WTC11 (cell line): ENCODE measurements at regions not wholly inside any gene's neighbourhood (a gene's known extent, or its start where the extent isn't known, plus 50 kb on each side); places are given as distances from the start of the nearest gene placed in this dataset.

Experiments
- ATAC-seq: fragments of 200-7000 bp; cut with Tn5 transposase; 2 replicates; pipeline ENCODE4 v1.10.0; 2021; ENCODE audit warnings: mild to moderate bottlenecking, moderate library complexity
- CTCF ChIA-PET: fragments of 300-600 bp; sonication (Branson Sonifier 250); formaldehyde crosslinking; loops from one replicate; lab custom pipeline; 2021; ENCODE audit warnings: antibody characterized with exemption; lab: Charles Lee
- POLR2A ChIA-PET: fragments of 350-600 bp; sonication (Branson Sonifier 250); formaldehyde crosslinking; loops from one replicate; lab custom pipeline; 2021; ENCODE audit warnings: antibody characterized with exemption; lab: Charles Lee
- DNase-seq: peaks from one replicate; pipeline ENCODE4 v3.0.0; 2021; ENCODE audit warnings: low spot score
- H3K27ac Mint-ChIP-seq: 2 replicates; pipeline ENCODE4 v1.8.0; 2021; ENCODE audit warnings: mixed read lengths
- H3K27me3 Mint-ChIP-seq: 2 replicates; pipeline ENCODE4 v1.8.0; 2021; ENCODE audit warnings: low read depth, mild to moderate bottlenecking, moderate library complexity, mixed read lengths
- H3K36me3 Mint-ChIP-seq: 2 replicates; pipeline ENCODE4 v1.8.0; 2021; ENCODE audit warnings: mixed read lengths
- H3K4me1 Mint-ChIP-seq: 2 replicates; pipeline ENCODE4 v1.8.0; 2022; ENCODE audit warnings: mixed read lengths
- H3K4me3 Mint-ChIP-seq: 2 replicates; pipeline ENCODE4 v1.8.0; 2021; ENCODE audit warnings: mild to moderate bottlenecking, moderate library complexity, mixed read lengths
- H3K9me3 Mint-ChIP-seq: 2 replicates; pipeline ENCODE4 v1.8.0; 2021; ENCODE audit warnings: mixed read lengths
- ATF1 ChIP-seq: sonication (generic); formaldehyde crosslinking; IDR thresholded peaks from 2 replicates; pipeline ENCODE4 v1.8.1; 2023; ENCODE audit warnings: mild to moderate bottlenecking, moderate library complexity, missing genetic modification reagents
- CDX4 ChIP-seq: fragments of 250-450 bp; sonication (Bioruptor Pico); IDR thresholded peaks from 2 replicates; pipeline ENCODE4 v1.9.0; 2021; ENCODE audit warnings: moderate library complexity, mild to moderate bottlenecking, inconsistent platforms, borderline replicate concordance
- CTCF ChIP-seq: fragments of 200-600 bp; IDR thresholded peaks from 2 replicates; pipeline ENCODE4 v1.8.0; 2022; ENCODE audit warnings: antibody characterized with exemption
- ESRRA ChIP-seq: sonication (generic); formaldehyde crosslinking; IDR thresholded peaks from 2 replicates; pipeline ENCODE4 v1.8.1; 2022; ENCODE audit warnings: mild to moderate bottlenecking, missing genetic modification reagents, borderline replicate concordance
- FOXJ3 ChIP-seq: sonication (generic); formaldehyde crosslinking; IDR thresholded peaks from 2 replicates; pipeline ENCODE4 v1.9.0; 2021; ENCODE audit warnings: missing genetic modification reagents, mild to moderate bottlenecking, borderline replicate concordance
- FOXP1 ChIP-seq: sonication (generic); formaldehyde crosslinking; IDR thresholded peaks from 2 replicates; pipeline ENCODE4 v1.8.0; 2022; ENCODE audit warnings: missing genetic modification reagents, mild to moderate bottlenecking, moderate library complexity, borderline replicate concordance
- GABPB1 ChIP-seq: sonication (generic); formaldehyde crosslinking; IDR thresholded peaks from 2 replicates; pipeline ENCODE4 v1.8.1; 2023; ENCODE audit warnings: mild to moderate bottlenecking, missing genetic modification reagents
- IRF2 ChIP-seq: sonication (generic); formaldehyde crosslinking; IDR thresholded peaks from 2 replicates; pipeline ENCODE4 v1.8.0; 2022; ENCODE audit warnings: low read depth, missing genetic modification reagents, borderline replicate concordance
- JUN ChIP-seq: sonication (generic); formaldehyde crosslinking; IDR thresholded peaks from 2 replicates; pipeline ENCODE4 v1.8.0; 2023; ENCODE audit warnings: mild to moderate bottlenecking, missing genetic modification reagents
- MAX ChIP-seq: sonication (generic); formaldehyde crosslinking; IDR thresholded peaks from 2 replicates; pipeline ENCODE4 v1.8.0; 2022; ENCODE audit warnings: mild to moderate bottlenecking, missing genetic modification reagents
- NR1H2 ChIP-seq: sonication (generic); formaldehyde crosslinking; IDR thresholded peaks from 2 replicates; pipeline ENCODE4 v1.9.0; 2021; ENCODE audit warnings: mild to moderate bottlenecking, moderate library complexity, missing genetic modification reagents
- PREB ChIP-seq: sonication (generic); formaldehyde crosslinking; IDR thresholded peaks from 2 replicates; pipeline ENCODE4 v1.8.1; 2022; ENCODE audit warnings: mild to moderate bottlenecking, missing genetic modification reagents, moderate library complexity, borderline replicate concordance
- PRRX2 ChIP-seq: fragments of 250-450 bp; sonication (Bioruptor Pico); IDR thresholded peaks from 2 replicates; pipeline ENCODE4 v1.8.0; 2021; ENCODE audit warnings: mild to moderate bottlenecking
- TCF7 ChIP-seq: sonication (generic); formaldehyde crosslinking; IDR thresholded peaks from 2 replicates; pipeline ENCODE4 v1.8.0; 2022; ENCODE audit warnings: mild to moderate bottlenecking, low read depth, missing genetic modification reagents, moderate library complexity
- ZNF138 ChIP-seq: sonication (generic); formaldehyde crosslinking; conservative IDR thresholded peaks from 2 replicates; pipeline ENCODE4 v1.8.1; 2022; ENCODE audit warnings: mild to moderate bottlenecking, moderate library complexity, missing genetic modification reagents
- ZNF512 ChIP-seq: sonication (generic); formaldehyde crosslinking; IDR thresholded peaks from 2 replicates; pipeline ENCODE4 v1.8.1; 2022; ENCODE audit warnings: missing genetic modification reagents, borderline replicate concordance
- TF ChIP-seq, protein P1 (sequence below): sonication (generic); formaldehyde crosslinking; IDR thresholded peaks from 2 replicates; pipeline ENCODE4 v1.8.0; 2023; ENCODE audit warnings: mild to moderate bottlenecking, missing genetic modification reagents
- TF ChIP-seq, protein P2 (sequence below): fragments of 250-450 bp; sonication (Bioruptor Pico); IDR thresholded peaks from 2 replicates; pipeline ENCODE4 v1.8.0; 2021; ENCODE audit warnings: mild to moderate bottlenecking
- TF ChIP-seq, protein P3 (sequence below): sonication (generic); formaldehyde crosslinking; IDR thresholded peaks from 2 replicates; pipeline ENCODE4 v1.8.1; 2023; ENCODE audit warnings: mild to moderate bottlenecking, missing genetic modification reagents

DNA sequence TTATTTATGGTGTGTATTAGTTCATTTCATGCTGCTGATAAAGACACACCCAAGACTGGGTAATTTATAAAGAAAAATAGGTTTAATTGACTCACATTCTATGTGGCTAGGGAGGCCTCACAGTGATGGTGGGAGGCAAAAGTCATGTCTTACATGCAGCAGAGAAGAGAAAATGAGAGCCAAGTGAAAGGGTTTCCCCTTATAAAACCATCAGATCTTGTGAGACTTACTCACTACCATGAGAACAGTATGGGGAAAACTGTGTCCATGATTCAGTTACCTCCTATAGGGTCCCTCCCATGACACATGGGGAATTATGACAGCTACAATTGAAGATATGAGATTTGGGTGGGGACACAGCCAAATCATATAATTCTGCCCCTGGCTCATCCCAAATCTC lies 150.0 kb upstream of the AHI1 start (continued):
- TF ChIP-seq, protein P1, sequence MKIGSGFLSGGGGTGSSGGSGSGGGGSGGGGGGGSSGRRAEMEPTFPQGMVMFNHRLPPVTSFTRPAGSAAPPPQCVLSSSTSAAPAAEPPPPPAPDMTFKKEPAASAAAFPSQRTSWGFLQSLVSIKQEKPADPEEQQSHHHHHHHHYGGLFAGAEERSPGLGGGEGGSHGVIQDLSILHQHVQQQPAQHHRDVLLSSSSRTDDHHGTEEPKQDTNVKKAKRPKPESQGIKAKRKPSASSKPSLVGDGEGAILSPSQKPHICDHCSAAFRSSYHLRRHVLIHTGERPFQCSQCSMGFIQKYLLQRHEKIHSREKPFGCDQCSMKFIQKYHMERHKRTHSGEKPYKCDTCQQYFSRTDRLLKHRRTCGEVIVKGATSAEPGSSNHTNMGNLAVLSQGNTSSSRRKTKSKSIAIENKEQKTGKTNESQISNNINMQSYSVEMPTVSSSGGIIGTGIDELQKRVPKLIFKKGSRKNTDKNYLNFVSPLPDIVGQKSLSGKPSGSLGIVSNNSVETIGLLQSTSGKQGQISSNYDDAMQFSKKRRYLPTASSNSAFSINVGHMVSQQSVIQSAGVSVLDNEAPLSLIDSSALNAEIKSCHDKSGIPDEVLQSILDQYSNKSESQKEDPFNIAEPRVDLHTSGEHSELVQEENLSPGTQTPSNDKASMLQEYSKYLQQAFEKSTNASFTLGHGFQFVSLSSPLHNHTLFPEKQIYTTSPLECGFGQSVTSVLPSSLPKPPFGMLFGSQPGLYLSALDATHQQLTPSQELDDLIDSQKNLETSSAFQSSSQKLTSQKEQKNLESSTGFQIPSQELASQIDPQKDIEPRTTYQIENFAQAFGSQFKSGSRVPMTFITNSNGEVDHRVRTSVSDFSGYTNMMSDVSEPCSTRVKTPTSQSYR: no peak
- TF ChIP-seq FOXJ3 (CRISPR knock-in tag): no peak
- no peak for TF ChIP-seq ATF1 (CRISPR knock-in tag)
- TF ChIP-seq NR1H2 (CRISPR knock-in tag): no peak
- TF ChIP-seq FOXP1 (CRISPR knock-in tag): no peak
- no peak for TF ChIP-seq TCF7 (CRISPR knock-in tag)
- TF ChIP-seq, protein P2, sequence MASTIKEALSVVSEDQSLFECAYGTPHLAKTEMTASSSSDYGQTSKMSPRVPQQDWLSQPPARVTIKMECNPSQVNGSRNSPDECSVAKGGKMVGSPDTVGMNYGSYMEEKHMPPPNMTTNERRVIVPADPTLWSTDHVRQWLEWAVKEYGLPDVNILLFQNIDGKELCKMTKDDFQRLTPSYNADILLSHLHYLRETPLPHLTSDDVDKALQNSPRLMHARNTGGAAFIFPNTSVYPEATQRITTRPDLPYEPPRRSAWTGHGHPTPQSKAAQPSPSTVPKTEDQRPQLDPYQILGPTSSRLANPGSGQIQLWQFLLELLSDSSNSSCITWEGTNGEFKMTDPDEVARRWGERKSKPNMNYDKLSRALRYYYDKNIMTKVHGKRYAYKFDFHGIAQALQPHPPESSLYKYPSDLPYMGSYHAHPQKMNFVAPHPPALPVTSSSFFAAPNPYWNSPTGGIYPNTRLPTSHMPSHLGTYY (CRISPR knock-in tag): no peak
- TF ChIP-seq, protein P3, sequence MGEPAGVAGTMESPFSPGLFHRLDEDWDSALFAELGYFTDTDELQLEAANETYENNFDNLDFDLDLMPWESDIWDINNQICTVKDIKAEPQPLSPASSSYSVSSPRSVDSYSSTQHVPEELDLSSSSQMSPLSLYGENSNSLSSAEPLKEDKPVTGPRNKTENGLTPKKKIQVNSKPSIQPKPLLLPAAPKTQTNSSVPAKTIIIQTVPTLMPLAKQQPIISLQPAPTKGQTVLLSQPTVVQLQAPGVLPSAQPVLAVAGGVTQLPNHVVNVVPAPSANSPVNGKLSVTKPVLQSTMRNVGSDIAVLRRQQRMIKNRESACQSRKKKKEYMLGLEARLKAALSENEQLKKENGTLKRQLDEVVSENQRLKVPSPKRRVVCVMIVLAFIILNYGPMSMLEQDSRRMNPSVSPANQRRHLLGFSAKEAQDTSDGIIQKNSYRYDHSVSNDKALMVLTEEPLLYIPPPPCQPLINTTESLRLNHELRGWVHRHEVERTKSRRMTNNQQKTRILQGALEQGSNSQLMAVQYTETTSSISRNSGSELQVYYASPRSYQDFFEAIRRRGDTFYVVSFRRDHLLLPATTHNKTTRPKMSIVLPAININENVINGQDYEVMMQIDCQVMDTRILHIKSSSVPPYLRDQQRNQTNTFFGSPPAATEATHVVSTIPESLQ (CRISPR knock-in tag): no peak
- TF ChIP-seq, all 79 proteins: peak for 0

- peak; percentile 92 for ATAC-seq
- no peaks in the 10 kb centered on the region for H3K27me3 Mint-ChIP-seq
- peak; percentile 23 for DNase-seq
- H3K36me3 Mint-ChIP-seq: peaks cover 33% of the 10 kb centered on the region
- 0 out of 2 replicates have a peak overlapping the region, but pooled peaks have one; percentile 14 for H3K27ac Mint-ChIP-seq
- ChIA-PET CTCF (no interaction called here), POLR2A (no interaction called here)
- peak overlapping the region; percentile 31; the same call in 1 of the 2 replicates for H3K4me3 Mint-ChIP-seq
- H3K4me1 Mint-ChIP-seq: peaks cover 3% of the 10 kb centered on the region; the same call in 1 of the 2 replicates
- H3K9me3 Mint-ChIP-seq: peaks cover 69% of the 10 kb centered on the region
- TF ChIP-seq GABPB1 (no peak), PREB (no peak), IRF2 (no peak), ESRRA (CRISPR knock-in tag) (no peak), CDX4 (CRISPR knock-in tag) (no peak), ZNF138 (CRISPR knock-in tag) (no peak), ZNF512 (no peak), PRRX2 (CRISPR knock-in tag) (no peak), MAX (CRISPR knock-in tag) (no peak), CTCF (no peak), JUN (CRISPR knock-in tag) (no peak)
- TF ChIP-seq, protein P3 (CRISPR knock-in tag): no peak
Measured at GRCh38 chr6:135651964-135652755, 154.6 kb upstream of the AHI1 start.
